ENCODE measurements at regions not wholly inside any gene's neighbourhood (a gene's known extent, or its start where the extent isn't known, plus 50 kb on each side); places are given as distances from the start of the nearest gene placed in this dataset.

DNA sequence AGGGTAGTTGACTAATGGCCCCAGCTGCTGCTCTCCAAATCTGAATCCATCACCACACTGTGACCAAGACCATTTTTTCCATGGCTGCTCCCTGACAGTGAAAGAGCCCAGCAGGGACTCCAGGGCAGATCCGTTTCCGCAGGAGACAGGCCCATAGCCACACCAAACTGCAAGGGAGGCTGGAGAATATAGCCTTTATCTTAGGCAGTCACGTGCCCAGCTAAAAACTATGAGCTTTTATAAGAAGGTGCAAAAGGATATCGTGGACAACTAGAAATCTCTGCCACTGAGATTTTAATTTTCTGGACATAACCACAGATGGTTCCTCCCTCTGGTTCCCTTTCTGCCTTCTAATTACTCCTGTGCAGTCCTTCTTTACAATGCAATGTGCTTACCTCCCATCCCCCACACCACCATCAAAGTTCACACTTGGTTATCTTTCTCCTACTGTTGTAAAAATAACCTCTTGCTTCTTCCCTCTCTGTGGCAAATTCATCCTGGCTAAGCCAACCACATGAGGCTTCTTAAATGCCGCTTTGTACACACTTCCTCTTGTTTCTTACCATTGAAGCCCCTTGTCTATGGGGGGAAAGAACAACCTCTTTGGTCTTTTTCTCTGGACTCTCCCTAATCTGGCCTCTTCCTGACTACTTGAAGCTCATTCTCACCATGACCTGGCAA lies 233.7 kb downstream of the SHQ1 start:
- Histone ChIP-seq H4K20me1 (ENCODE audit: insufficient read depth, low read length) (no peaks in the 10 kb centered on the region), H3K9me3 (ENCODE audit: control insufficient read depth, insufficient read depth, low read length) (no peaks in the 10 kb centered on the region; the same call in 1 of the 2 replicates), H3K4ac (ENCODE audit: low read depth, low read length) (no peak overlapping the region), H3K27me3 (ENCODE audit: control insufficient read depth, insufficient read depth, low read length) (peaks cover 10% of the 10 kb centered on the region), H3K79me1 (ENCODE audit: low read depth in 1 of 2, low read length in 2 of 2) (no peaks in the 10 kb centered on the region), H4K5ac (ENCODE audit: low read depth, low read length) (no peak overlapping the region), H2BK15ac (ENCODE audit: low read depth, low read length) (no peak overlapping the region), H3K9me1 (ENCODE audit: insufficient read depth, low read length) (no peaks in the 10 kb centered on the region), H3K14ac (replicated peaks; ENCODE audit: low read depth, low read length) (no peak overlapping the region), H2BK120ac (ENCODE audit: low read depth, low read length) (no peak overlapping the region), H2AFZ (replicated peaks; ENCODE audit: low read length, poor library complexity) (no peak overlapping the region), H3K4me3 (ENCODE audit: insufficient read depth, low read depth, low read length) (no peak overlapping the region), H3K56ac (ENCODE audit: extremely low read depth, insufficient read depth, low read length) (no peak overlapping the region), H3K4me2 (ENCODE audit: low read depth, low read length) (no peak overlapping the region), H3K23ac (ENCODE audit: low read depth, low read length) (no peak overlapping the region), H3K4me1 (ENCODE audit: control insufficient read depth, insufficient read depth, low read length) (no peaks in the 10 kb centered on the region), H2BK5ac (ENCODE audit: low read depth, low read length, poor library complexity, severe bottlenecking) (no peak overlapping the region), H2AK9ac (replicated peaks; ENCODE audit: low read depth, low read length, poor library complexity) (no peak overlapping the region), H3K27ac (ENCODE audit: insufficient read depth, low read length) (no peak overlapping the region), H3K36me3 (ENCODE audit: control insufficient read depth, insufficient read depth, low read length) (no peaks in the 10 kb centered on the region), H2BK20ac (ENCODE audit: low read depth, low read length) (no peak overlapping the region), H4K91ac (ENCODE audit: insufficient read depth, low read depth, low read length) (no peak overlapping the region), H3K9ac (ENCODE audit: low read depth, low read length) (no peak overlapping the region), H3K18ac (ENCODE audit: low read depth, low read length) (no peak overlapping the region), H4K8ac (ENCODE audit: low read depth in 2 of 2, low read length in 2 of 2) (no peak overlapping the region), H2AK5ac (ENCODE audit: low read depth, low read length) (no peak overlapping the region)
- intact Hi-C loops (cut with micrococcal nuclease) (no loop called here), in situ Hi-C loops (cut with MboI; ENCODE audit: low sequenced_read_pairs) (no loop called here), dilution Hi-C loops (cut with HindIII; ENCODE audit: low sequenced_read_pairs, unreplicated experiment) (no loop called here)
- BruUV-seq (replicated peaks): no TSS peak
- no peak for TF ChIP-seq MAZ (IDR thresholded peaks at IDR 0.05; ENCODE audit: borderline replicate concordance, low read depth, low read length)
- no peak for TF ChIP-seq CEBPB (IDR thresholded peaks at IDR 0.05; ENCODE audit: low read depth, low read length)
- TF ChIP-seq MAFK (IDR thresholded peaks at IDR 0.05; ENCODE audit: low read depth, low read length): no peak
- TF ChIP-seq RAD21 (IDR thresholded peaks at IDR 0.05; ENCODE audit: low read length): no peak
- TF ChIP-seq RCOR1 (IDR thresholded peaks at IDR 0.05; ENCODE audit: insufficient replicate concordance, low read length): no peak
- no peak for TF ChIP-seq RFX5 (IDR thresholded peaks at IDR 0.05; ENCODE audit: low read depth, low read length)
- no peak for TF ChIP-seq CHD1 (IDR thresholded peaks at IDR 0.05; ENCODE audit: low read depth, low read length)
- 67% methylated on average over 1 of the region's 5 CpGs; no CpG with 5 or more reads in 1 of the 2 experiments for WGBS, 2 experiments (ENCODE audit: extremely low coverage in 2 of 2, insufficient read length in 1 of 2)
- CTCF ChIA-PET: interaction anchor here (0.7 kb wide), 1 partner anchor 9 kb away, joined by 5 read pairs; no protein-coding TSS in a partner anchor
- ATAC-seq (ENCODE audit: low read depth) (no peak), DNase-seq (no peak)
- POLR2A ChIA-PET (ENCODE audit: unreplicated experiment): no interaction called here

Data from IMR-90 (cell line).